ENCODE measurements at regions not wholly inside any gene's neighbourhood (a gene's known extent, or its start where the extent isn't known, plus 50 kb on each side); places are given as distances from the start of the nearest gene placed in this dataset.

DNA sequence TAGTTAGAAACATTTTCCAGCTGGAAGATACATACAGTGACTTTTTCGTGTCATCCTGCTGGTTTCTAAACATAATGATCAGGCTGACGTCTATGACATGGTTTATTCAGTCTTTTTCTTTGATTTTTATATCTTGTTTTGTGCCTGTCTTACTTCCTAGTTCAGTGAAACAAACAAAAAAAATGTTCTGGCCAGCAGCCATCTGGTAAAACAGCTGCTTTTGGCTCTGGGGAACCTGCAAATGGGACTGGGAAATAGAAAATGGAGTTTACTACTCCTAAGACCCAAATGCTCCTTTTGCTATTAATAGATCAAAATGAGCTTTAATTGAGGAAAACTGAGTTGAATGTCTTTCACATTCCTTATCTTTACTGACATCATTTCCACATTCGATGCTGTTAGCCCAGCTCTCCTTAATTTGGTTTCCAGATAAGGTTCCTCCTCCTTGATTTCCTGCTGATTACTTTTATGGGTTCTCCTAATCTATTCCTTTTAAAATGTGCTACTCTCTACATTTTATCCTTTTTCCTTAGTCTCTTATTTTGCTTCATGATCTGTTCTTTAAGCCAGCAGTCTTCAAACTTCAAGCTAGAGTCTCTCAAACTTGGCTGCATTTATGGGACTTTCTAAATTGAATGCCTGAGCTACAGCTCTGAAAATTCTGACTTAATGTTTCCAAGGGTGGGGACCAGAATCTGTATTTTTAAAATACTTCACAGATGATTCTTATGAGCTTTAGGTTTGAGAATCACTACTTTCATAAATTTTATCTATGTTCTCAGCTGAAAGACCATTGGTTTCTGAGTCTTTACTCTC is 499.5 kb downstream of the ANKRD50 start:
- WGBS, 2 donors: 16 to 38% methylated on average over 3 of the region's 3 CpGs
- peak overlapping the region in 3 of 4 donors; percentile 11 to 43 (median 41) for H3K27ac ChIP-seq
- peak; percentile 53 for DNase-seq
- peaks cover 0 to 17% (median 13%) of the 10 kb centered on the region in 4 donors for H3K4me1 ChIP-seq
- no peak overlapping the region for H3K4me3 ChIP-seq
- H3K27me3 ChIP-seq: no peaks in the 10 kb centered on the region
- no peaks in the 10 kb centered on the region for H3K9me3 ChIP-seq
- no peaks in the 10 kb centered on the region for H3K36me3 ChIP-seq
- TF ChIP-seq EP300 (IDR thresholded peaks at IDR 0.05) (no peak), POLR2A (IDR thresholded peaks at IDR 0.05) (no peak), POLR2AphosphoS5 (IDR thresholded peaks at IDR 0.05) (no peak)
- TF ChIP-seq, protein P1, sequence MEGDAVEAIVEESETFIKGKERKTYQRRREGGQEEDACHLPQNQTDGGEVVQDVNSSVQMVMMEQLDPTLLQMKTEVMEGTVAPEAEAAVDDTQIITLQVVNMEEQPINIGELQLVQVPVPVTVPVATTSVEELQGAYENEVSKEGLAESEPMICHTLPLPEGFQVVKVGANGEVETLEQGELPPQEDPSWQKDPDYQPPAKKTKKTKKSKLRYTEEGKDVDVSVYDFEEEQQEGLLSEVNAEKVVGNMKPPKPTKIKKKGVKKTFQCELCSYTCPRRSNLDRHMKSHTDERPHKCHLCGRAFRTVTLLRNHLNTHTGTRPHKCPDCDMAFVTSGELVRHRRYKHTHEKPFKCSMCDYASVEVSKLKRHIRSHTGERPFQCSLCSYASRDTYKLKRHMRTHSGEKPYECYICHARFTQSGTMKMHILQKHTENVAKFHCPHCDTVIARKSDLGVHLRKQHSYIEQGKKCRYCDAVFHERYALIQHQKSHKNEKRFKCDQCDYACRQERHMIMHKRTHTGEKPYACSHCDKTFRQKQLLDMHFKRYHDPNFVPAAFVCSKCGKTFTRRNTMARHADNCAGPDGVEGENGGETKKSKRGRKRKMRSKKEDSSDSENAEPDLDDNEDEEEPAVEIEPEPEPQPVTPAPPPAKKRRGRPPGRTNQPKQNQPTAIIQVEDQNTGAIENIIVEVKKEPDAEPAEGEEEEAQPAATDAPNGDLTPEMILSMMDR (IDR thresholded peaks at IDR 0.05): no peak
- intact Hi-C loops (cut with DNase I): no loop called here

DNA sequence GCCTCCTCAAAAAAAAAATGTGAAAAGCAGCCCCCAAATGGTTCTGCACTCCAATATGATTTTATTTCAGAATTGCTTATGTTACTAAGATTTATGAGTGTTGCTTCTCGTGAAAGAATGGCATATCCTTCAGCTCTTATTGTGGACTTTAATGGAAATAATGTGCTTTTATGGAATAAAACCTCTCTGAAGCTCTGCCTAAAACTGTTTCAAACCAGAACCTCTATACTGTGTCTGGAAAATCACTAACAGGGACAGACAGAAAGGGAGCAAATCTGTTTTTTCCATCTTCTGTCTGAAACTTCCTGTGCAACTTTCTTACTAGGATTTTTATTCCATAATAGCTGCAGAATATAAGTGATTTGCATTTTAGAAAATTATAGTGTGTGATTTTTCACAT is 493.1 kb downstream of the ANKRD50 start:
- no peak for DNase-seq
- WGBS, 2 donors: 33 to 60% methylated on average over 1 of the region's 1 CpG
- no peaks in the 10 kb centered on the region for H3K36me3 ChIP-seq
- H3K9me3 ChIP-seq: no peaks in the 10 kb centered on the region
- H3K27ac ChIP-seq: no peak overlapping the region
- H3K4me1 ChIP-seq: peaks cover 0 to 11% (median 3%) of the 10 kb centered on the region in 4 donors
- TF ChIP-seq EP300 (IDR thresholded peaks at IDR 0.05) (no peak), POLR2A (IDR thresholded peaks at IDR 0.05) (no peak), POLR2AphosphoS5 (IDR thresholded peaks at IDR 0.05) (no peak)
- TF ChIP-seq, protein P1 (IDR thresholded peaks at IDR 0.05): no peak
- intact Hi-C loops (cut with DNase I): no loop called here
- no peak overlapping the region for H3K4me3 ChIP-seq
- no peaks in the 10 kb centered on the region for H3K27me3 ChIP-seq

DNA sequence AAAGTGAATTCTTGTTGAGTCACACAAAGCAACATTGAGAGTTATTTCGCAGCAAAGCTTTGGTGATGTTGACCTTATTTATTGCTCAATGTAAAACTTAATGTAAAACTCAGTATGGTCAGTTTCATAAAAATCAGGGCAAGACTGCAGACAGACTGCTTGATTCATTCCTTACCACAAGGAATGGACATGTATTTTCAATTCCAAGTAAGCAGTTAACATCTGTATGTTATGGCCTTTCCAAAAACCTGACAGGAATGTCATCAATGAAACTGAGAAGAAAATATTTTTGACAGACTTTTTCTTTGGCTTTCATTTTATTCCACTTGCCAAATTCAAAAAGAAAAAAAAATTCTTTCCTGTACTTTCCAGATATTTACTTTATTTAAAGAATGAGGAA is 488.3 kb downstream of the ANKRD50 start:
- no peak overlapping the region for H3K27ac ChIP-seq
- no peaks in the 10 kb centered on the region for H3K27me3 ChIP-seq
- H3K36me3 ChIP-seq: no peaks in the 10 kb centered on the region
- no peak overlapping the region for H3K4me3 ChIP-seq
- H3K4me1 ChIP-seq: peaks cover 0 to 5% (median 1%) of the 10 kb centered on the region in 4 donors
- H3K9me3 ChIP-seq: no peaks in the 10 kb centered on the region
- no peak for DNase-seq
- 60 to 85% methylated on average over 1 of the region's 1 CpG for WGBS, 2 donors
- intact Hi-C loops (cut with DNase I): no loop called here
- TF ChIP-seq POLR2AphosphoS5 (IDR thresholded peaks at IDR 0.05) (no peak), POLR2A (IDR thresholded peaks at IDR 0.05) (no peak)
- TF ChIP-seq, protein P1 (IDR thresholded peaks at IDR 0.05): no peak

DNA sequence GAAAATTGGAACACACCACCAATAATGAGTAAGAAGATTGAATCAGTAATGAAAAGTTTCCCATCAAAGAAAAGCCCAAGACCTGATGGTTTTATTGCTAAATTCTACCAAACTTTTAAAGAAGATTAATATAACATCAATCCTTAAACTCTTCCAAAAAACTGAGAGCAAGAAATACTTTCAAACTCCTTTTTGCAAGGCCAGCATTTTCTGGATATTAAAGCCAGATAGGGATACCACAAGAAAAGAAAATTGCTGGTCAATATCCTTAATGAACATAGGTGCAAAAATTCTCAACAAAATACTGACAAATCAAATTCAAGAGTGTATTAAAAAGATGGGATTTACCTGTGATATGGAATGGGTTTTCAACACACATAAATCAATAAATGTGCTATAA is 484.6 kb downstream of the ANKRD50 start:
- TF ChIP-seq EP300 (IDR thresholded peaks at IDR 0.05): no peak
- TF ChIP-seq, protein P1 (IDR thresholded peaks at IDR 0.05): no peak
- no peak for TF ChIP-seq POLR2A (IDR thresholded peaks at IDR 0.05)
- no peak for TF ChIP-seq POLR2AphosphoS5 (IDR thresholded peaks at IDR 0.05)

More for the DNA sequence above, 484.6 kb downstream of the ANKRD50 start:
- DNase-seq: no peak
- H3K36me3 ChIP-seq: no peaks in the 10 kb centered on the region
- no peaks in the 10 kb centered on the region for H3K4me1 ChIP-seq
- H3K4me3 ChIP-seq: no peak overlapping the region
- no peaks in the 10 kb centered on the region for H3K27me3 ChIP-seq
- intact Hi-C loops (cut with DNase I): no loop called here
- H3K9me3 ChIP-seq: no peaks in the 10 kb centered on the region
- H3K27ac ChIP-seq: no peak overlapping the region

Measured in sigmoid colon (tissue), 6 donors.